Testis (tissue), 2 donors: ENCODE measurements at regions not wholly inside any gene's neighbourhood (a gene's known extent, or its start where the extent isn't known, plus 50 kb on each side); places are given as distances from the start of the nearest gene placed in this dataset.

Experiments
- DNase-seq: peaks from one replicate; pipeline ENCODE4 v3.0.0-alpha.2; 2019
- H3K27ac ChIP-seq, 2 donors: fragments of 200-600 bp; sonication (generic); one replicate each; pipeline ENCODE4 v1.5.1; 2019
- H3K27me3 ChIP-seq: fragments of 200-600 bp; sonication (generic); one replicate; pipeline ENCODE4 v1.5.1; 2019
- H3K36me3 ChIP-seq: fragments of 200-600 bp; sonication (generic); one replicate; pipeline ENCODE4 v1.5.1; 2017; ENCODE audit warnings: low read depth; ENCODE audit errors: missing control alignments
- H3K4me1 ChIP-seq: fragments of 200-600 bp; sonication (generic); one replicate; pipeline ENCODE4 v1.5.1; 2019
- H3K4me3 ChIP-seq, 2 donors: fragments of 200-600 bp; sonication (generic); one replicate each; pipeline ENCODE4 v1.5.1; 2017 to 2019
- H3K9me3 ChIP-seq: fragments of 200-600 bp; sonication (generic); one replicate; pipeline ENCODE4 v1.5.1; 2017
- CTCF ChIP-seq, 3 experiments: fragments of 450-650 bp in 2 of 3; fragments of 200-600 bp in 1 of 3; sonication (generic) in 1 of 3; IDR thresholded peaks; one replicate each; pipeline ENCODE4 v1.5.1; 2016 to 2019; ENCODE audit warnings: antibody characterized with exemption in 3 of 3, mild to moderate bottlenecking in 2 of 3, moderate library complexity in 1 of 3
- POLR2A ChIP-seq: fragments of 450-650 bp; IDR thresholded peaks from one replicate; pipeline ENCODE4 v1.6.1; 2017; ENCODE audit warnings: antibody characterized with exemption, mild to moderate bottlenecking, moderate library complexity
- WGBS, 2 donors: methylation state at CpG; one replicate each; pipeline ENCODE4 v1.1.5; 2018; 5-methylcytosine and 5-hydroxymethylcytosine counted together
- intact Hi-C: fragments of 100-400 bp; cut with DNase I; formaldehyde crosslinking; loops from one replicate; pipeline ENCODE4 v1.15.1; 2023; ENCODE audit warnings: low total_unique reads

- H3K27ac ChIP-seq = no peak overlapping the region
- no peak overlapping the region for H3K4me3 ChIP-seq
- 74 to 98% methylated on average over 3 to 6 of the region's 6 CpGs for WGBS, 2 donors
- intact Hi-C loops = no loop called here
- no peaks in the 10 kb centered on the region for H3K27me3 ChIP-seq
- H3K36me3 ChIP-seq = no peaks in the 10 kb centered on the region
- no peak for TF ChIP-seq POLR2A
- TF ChIP-seq CTCF (IDR thresholded peaks at IDR 0.05) = no peak
- no peak for DNase-seq
- no peaks in the 10 kb centered on the region for H3K9me3 ChIP-seq
- H3K4me1 ChIP-seq = no peaks in the 10 kb centered on the region
These were observed 82.7 kb upstream of the GPM6B start for GRCh38 chrX:13899607-13900006.

- Histone ChIP-seq H3K4me1 (peaks cover 3% of the 10 kb centered on the region), H3K4me3 (no peak overlapping the region), H3K9me3 (no peaks in the 10 kb centered on the region), H3K36me3 (no peaks in the 10 kb centered on the region), H3K27me3 (no peaks in the 10 kb centered on the region), H3K27ac (no peak overlapping the region)
- intact Hi-C loops = no loop called here
- TF ChIP-seq CTCF (IDR thresholded peaks at IDR 0.05) = no peak
- TF ChIP-seq POLR2A = no peak
- DNase-seq = no peak
- WGBS, 2 donors = 92 to 96% methylated on average over 4 of the region's 4 CpGs
These were observed 81.7 kb upstream of the GPM6B start for GRCh38 chrX:13898603-13899002.

- Histone ChIP-seq H3K36me3 (no peaks in the 10 kb centered on the region), H3K4me1 (peaks cover 3% of the 10 kb centered on the region), H3K9me3 (no peaks in the 10 kb centered on the region), H3K27ac (no peak overlapping the region), H3K27me3 (no peaks in the 10 kb centered on the region), H3K4me3 (no peak overlapping the region)
- intact Hi-C loops = no loop called here
- peak; percentile 48 for DNase-seq
- 29 to 34% methylated on average over 3 of the region's 3 CpGs for WGBS, 2 donors
- TF ChIP-seq POLR2A (no peak), CTCF (IDR thresholded peaks at IDR 0.05) (peak in 1 of 3 experiments; percentile 15)
These were observed 81.2 kb upstream of the GPM6B start for GRCh38 chrX:13898083-13898482.

GRCh38 chrX:13897566-13897965 lies 80.7 kb upstream of the GPM6B start:
- Histone ChIP-seq H3K4me1 (peaks cover 3% of the 10 kb centered on the region), H3K9me3 (no peaks in the 10 kb centered on the region), H3K27ac (no peak overlapping the region), H3K4me3 (no peak overlapping the region), H3K27me3 (no peaks in the 10 kb centered on the region), H3K36me3 (no peaks in the 10 kb centered on the region)
- no peak for DNase-seq
- no peak for TF ChIP-seq CTCF (IDR thresholded peaks at IDR 0.05)
- no peak for TF ChIP-seq POLR2A
- intact Hi-C loops = no loop called here
- 55 to 76% methylated on average over 4 of the region's 4 CpGs for WGBS, 2 donors

- H3K4me1 ChIP-seq = peaks cover 3% of the 10 kb centered on the region
- intact Hi-C loops = no loop called here
- H3K9me3 ChIP-seq = no peaks in the 10 kb centered on the region
- H3K4me3 ChIP-seq = no peak overlapping the region
- WGBS, 2 donors = 39 to 43% methylated on average over 5 of the region's 5 CpGs
- H3K27me3 ChIP-seq = no peaks in the 10 kb centered on the region
- H3K27ac ChIP-seq = no peak overlapping the region
- peak; percentile 18 for DNase-seq
- TF ChIP-seq POLR2A (no peak), CTCF (IDR thresholded peaks at IDR 0.05) (no peak)
- H3K36me3 ChIP-seq = no peaks in the 10 kb centered on the region
These were observed 78.1 kb upstream of the GPM6B start for GRCh38 chrX:13894888-13895565.
